ENCODE measurements at regions not wholly inside any gene's neighbourhood (a gene's known extent, or its start where the extent isn't known, plus 50 kb on each side); places are given as distances from the start of the nearest gene placed in this dataset.
A peak's percentile ranks its signal among the peaks of the same experiment; 100 is the strongest.

- H3K36me3 ChIP-seq (replicated peaks; ENCODE audit: insufficient read depth, low read depth), result no peaks in the 10 kb centered on the region
- peaks cover 10% of the 10 kb centered on the region for H3K4me1 ChIP-seq (ENCODE audit: insufficient read depth)
- H2AFZ ChIP-seq, result no peak overlapping the region
- no peak overlapping the region for H3K4me2 ChIP-seq
- H3K9me2 ChIP-seq (replicated peaks; ENCODE audit: insufficient read depth), result no peaks in the 10 kb centered on the region
- 42% methylated on average over 2 of the region's 2 CpGs for WGBS (ENCODE audit: low lambda C conversion rate, missing lambda C conversion rate)
- H3K79me2 ChIP-seq, result no peaks in the 10 kb centered on the region
- no peak overlapping the region for H3K4me3 ChIP-seq
- H4K20me1 ChIP-seq (ENCODE audit: insufficient read depth, poor library complexity, severe bottlenecking), result no peaks in the 10 kb centered on the region
- peak overlapping the region; percentile 20 for H3K27ac ChIP-seq
- DNase-seq (ENCODE audit: low spot score), result peak; percentile 21
- TF ChIP-seq CTCF (IDR thresholded peaks at IDR 0.05; ENCODE audit: poor library complexity) (no peak), EZH2 (IDR thresholded peaks at IDR 0.05; ENCODE audit: borderline replicate concordance) (no peak), EZH2phosphoT487 (IDR thresholded peaks at IDR 0.05; ENCODE audit: low read depth, severe bottlenecking, unreplicated experiment) (no peak)
- no peaks in the 10 kb centered on the region for H3K9me3 ChIP-seq (ENCODE audit: low read depth)
- H3K27me3 ChIP-seq, result no peaks in the 10 kb centered on the region
Measured at GRCh38 chr13:73189362-73189761, 130.6 kb downstream of the KLF5 start.

- H3K79me2 ChIP-seq, result no peaks in the 10 kb centered on the region
- H2AFZ ChIP-seq, result no peak overlapping the region
- H3K9me2 ChIP-seq (replicated peaks; ENCODE audit: insufficient read depth), result no peaks in the 10 kb centered on the region
- H3K4me2 ChIP-seq, result no peak overlapping the region
- no peaks in the 10 kb centered on the region for H4K20me1 ChIP-seq (ENCODE audit: insufficient read depth, poor library complexity, severe bottlenecking)
- TF ChIP-seq CTCF (IDR thresholded peaks at IDR 0.05; ENCODE audit: poor library complexity) (no peak), EZH2 (IDR thresholded peaks at IDR 0.05; ENCODE audit: borderline replicate concordance) (no peak), EZH2phosphoT487 (IDR thresholded peaks at IDR 0.05; ENCODE audit: low read depth, severe bottlenecking, unreplicated experiment) (no peak)
- H3K36me3 ChIP-seq (replicated peaks; ENCODE audit: insufficient read depth, low read depth), result no peaks in the 10 kb centered on the region
- no peak for DNase-seq (ENCODE audit: low spot score)
- no peaks in the 10 kb centered on the region for H3K27me3 ChIP-seq
- peaks cover 5% of the 10 kb centered on the region for H3K4me1 ChIP-seq (ENCODE audit: insufficient read depth)
- no peak overlapping the region for H3K4me3 ChIP-seq
- H3K9me3 ChIP-seq (ENCODE audit: low read depth), result no peaks in the 10 kb centered on the region
- H3K27ac ChIP-seq, result peak overlapping the region; percentile 24
- WGBS (ENCODE audit: low lambda C conversion rate, missing lambda C conversion rate), result 86% methylated on average over 4 of the region's 4 CpGs
Measured at GRCh38 chr13:73187106-73187505, 128.3 kb downstream of the KLF5 start.

DNA sequence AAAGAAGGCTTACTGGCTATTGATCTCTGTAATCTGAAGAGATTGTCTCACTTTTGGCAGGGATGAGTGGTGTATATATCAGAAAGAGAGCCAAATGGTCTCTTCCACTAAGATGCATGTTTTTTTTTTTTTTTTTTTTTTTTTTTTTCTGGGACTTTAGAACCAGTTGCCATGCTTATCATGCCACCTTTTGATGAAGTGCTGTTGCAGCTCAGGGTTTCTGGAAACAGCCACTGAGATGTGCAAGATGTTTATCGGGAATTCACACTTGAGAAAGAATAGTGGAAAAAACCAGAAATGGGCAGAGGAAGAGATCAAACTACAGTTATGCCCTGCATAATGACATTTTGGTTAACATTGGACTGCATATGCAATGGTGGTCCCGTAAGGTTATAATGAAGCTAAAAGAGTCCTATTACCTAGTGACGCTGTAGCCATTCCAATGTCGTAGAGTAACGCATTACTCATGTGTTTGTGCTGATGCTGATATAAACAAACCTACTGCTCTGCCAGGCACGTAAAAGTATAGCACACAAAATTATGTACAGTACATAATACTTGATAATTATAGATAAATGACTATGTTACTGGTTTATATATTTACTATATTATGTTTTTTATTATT is 121.0 kb downstream of the KLF5 start:
- H3K27ac ChIP-seq, result no peak overlapping the region
- H4K20me1 ChIP-seq (ENCODE audit: insufficient read depth, poor library complexity, severe bottlenecking), result no peaks in the 10 kb centered on the region
- H3K9me2 ChIP-seq (replicated peaks; ENCODE audit: insufficient read depth), result no peaks in the 10 kb centered on the region
- H3K4me3 ChIP-seq, result no peak overlapping the region
- H3K36me3 ChIP-seq (replicated peaks; ENCODE audit: insufficient read depth, low read depth), result no peaks in the 10 kb centered on the region
- no peaks in the 10 kb centered on the region for H3K9me3 ChIP-seq (ENCODE audit: low read depth)
- H2AFZ ChIP-seq, result no peak overlapping the region
- 79% methylated on average over 6 of the region's 6 CpGs for WGBS (ENCODE audit: low lambda C conversion rate, missing lambda C conversion rate)
- H3K79me2 ChIP-seq, result no peaks in the 10 kb centered on the region
- H3K4me1 ChIP-seq (ENCODE audit: insufficient read depth), result peaks cover 6% of the 10 kb centered on the region
- DNase-seq (ENCODE audit: low spot score), result no peak
- no peaks in the 10 kb centered on the region for H3K27me3 ChIP-seq
- TF ChIP-seq EZH2 (IDR thresholded peaks at IDR 0.05; ENCODE audit: borderline replicate concordance) (no peak), CTCF (IDR thresholded peaks at IDR 0.05; ENCODE audit: poor library complexity) (no peak), EZH2phosphoT487 (IDR thresholded peaks at IDR 0.05; ENCODE audit: low read depth, severe bottlenecking, unreplicated experiment) (no peak)
- H3K4me2 ChIP-seq, result no peak overlapping the region

Measured in hepatocyte (in vitro differentiated cells).